SK-N-SH (cell line): ENCODE measurements at regions not wholly inside any gene's neighbourhood (a gene's known extent, or its start where the extent isn't known, plus 50 kb on each side); places are given as distances from the start of the nearest gene placed in this dataset.

Experiments used
- CTCF ChIA-PET: fragments of 300-600, 350-600 bp; formaldehyde crosslinking; extraction: SDS; loops from one replicate; lab custom pipeline; 2021; lab: Yijun Ruan, JAX
- POLR2A ChIA-PET: fragments of 350-600 bp; sonication (Branson Sonifier 250); formaldehyde crosslinking; extraction: SDS; loops from one replicate; lab custom pipeline; 2020; ENCODE audit warnings: antibody characterized with exemption, inconsistent platforms; lab: Yijun Ruan, JAX
- DNase-seq: peaks from one replicate; pipeline ENCODE4 v3.0.0; 2012
- H2AFZ ChIP-seq: fragments of 200-600 bp; sonication (generic); 2 replicates; pipeline ENCODE4 v1.8.1; 2016; ENCODE audit warnings: antibody characterized with exemption, mild to moderate bottlenecking, low read depth
- H3F3A ChIP-seq: fragments of 200-600 bp; sonication (generic); replicated peaks from 2 replicates; pipeline ENCODE3; 2016; ENCODE audit warnings: antibody characterized with exemption, mild to moderate bottlenecking; ENCODE audit not compliant: insufficient read depth
- H3K27ac ChIP-seq, 2 experiments: fragments of 200-500 bp in 1 of 2; fragments of 200-600 bp in 1 of 2; sonication (Bioruptor generic) in 1 of 2; sonication (generic), shearing (Covaris generic) in 1 of 2; 2 replicates each; pipeline versions ENCODE4 v1.5.1 to v1.6.1; 2014 to 2016; ENCODE audit warnings: low read depth in 2 of 2, inconsistent platforms in 1 of 2, low read length in 1 of 2, mild to moderate bottlenecking in 1 of 2, mixed read lengths in 1 of 2
- H3K27me3 ChIP-seq: fragments of 200-600 bp; sonication (generic), shearing (Covaris generic); 2 replicates; pipeline ENCODE4 v1.6.1; 2016; ENCODE audit warnings: mixed run types; ENCODE audit not compliant: insufficient read depth
- H3K36me3 ChIP-seq, 2 experiments: fragments of 200-500 bp in 1 of 2; fragments of 200-600 bp in 1 of 2; sonication (Bioruptor generic) in 1 of 2; sonication (generic) in 1 of 2; replicated peaks in 1 of 2; 2 replicates each; pipeline versions ENCODE3 to v1.5.1; 2014 to 2016; ENCODE audit warnings: low read length in 1 of 2, mild to moderate bottlenecking in 1 of 2; ENCODE audit not compliant: insufficient read depth in 2 of 2, control insufficient read depth in 1 of 2
- H3K4me1 ChIP-seq, 2 experiments: fragments of 200-500 bp in 1 of 2; fragments of 200-600 bp in 1 of 2; sonication (Bioruptor generic) in 1 of 2; sonication (generic), shearing (Covaris generic) in 1 of 2; 2 replicates each; pipeline versions ENCODE4 v1.5.1 to v1.6.1; 2014 to 2016; ENCODE audit warnings: low read depth in 1 of 2, low read length in 1 of 2, mixed run types in 1 of 2; ENCODE audit not compliant: insufficient read depth in 2 of 2, control insufficient read depth in 1 of 2
- H3K4me2 ChIP-seq: fragments of 200-600 bp; sonication (generic), shearing (Covaris generic); 2 replicates; pipeline ENCODE4 v1.6.1; 2017; ENCODE audit warnings: mixed run types
- H3K4me3 ChIP-seq, 2 experiments: fragments of 200-500 bp in 1 of 2; fragments of 200-600 bp in 1 of 2; sonication (Bioruptor generic) in 1 of 2; sonication (generic), shearing (Covaris generic) in 1 of 2; 2 replicates each; pipeline versions ENCODE4 v1.5.1 to v1.8.1; 2014 to 2016; ENCODE audit warnings: low read depth in 2 of 2, inconsistent platforms in 1 of 2, low read length in 1 of 2, mild to moderate bottlenecking in 1 of 2, mixed read lengths in 1 of 2, moderate library complexity in 1 of 2
- H3K79me2 ChIP-seq: fragments of 200-600 bp; sonication (generic); 2 replicates; pipeline ENCODE4 v1.8.1; 2017; ENCODE audit warnings: mild to moderate bottlenecking; ENCODE audit not compliant: insufficient read depth
- H3K9ac ChIP-seq: fragments of 200-600 bp; sonication (generic); 2 replicates; pipeline ENCODE4 v1.6.1; 2017; ENCODE audit warnings: mixed run types
- H3K9me2 ChIP-seq: fragments of 200-600 bp; sonication (generic); 2 replicates; pipeline ENCODE4 v1.6.1; 2017; ENCODE audit warnings: mixed run types
- H3K9me3 ChIP-seq: fragments of 200-600 bp; sonication (generic); 2 replicates; pipeline ENCODE4 v1.6.1; 2017; ENCODE audit warnings: mixed run types, mild to moderate bottlenecking, moderate library complexity
- H4K20me1 ChIP-seq: fragments of 200-600 bp; sonication (generic); 2 replicates; pipeline ENCODE4 v1.6.1; 2017; ENCODE audit warnings: mild to moderate bottlenecking, mixed run types; ENCODE audit not compliant: insufficient read depth
- EP300 ChIP-seq, 2 experiments: IDR thresholded peaks; 2 replicates each; pipeline versions ENCODE4 v1.4.0 to v1.6.1; 2012; ENCODE audit warnings: borderline replicate concordance in 1 of 2, low read depth in 1 of 2, low read length in 1 of 2
- EZH2phosphoT487 ChIP-seq: fragments of 200-600 bp; sonication (generic); IDR thresholded peaks from 2 replicates; pipeline ENCODE4 v1.6.1; 2017; ENCODE audit warnings: low read depth, mixed run types, mild to moderate bottlenecking, antibody characterized with exemption, moderate library complexity, borderline replicate concordance
- GABPA ChIP-seq: IDR thresholded peaks from 2 replicates; pipeline ENCODE4 v1.4.0; 2012; ENCODE audit warnings: low read depth, mild to moderate bottlenecking
- GATA2 ChIP-seq: sonication (generic); formaldehyde crosslinking; IDR thresholded peaks from 2 replicates; pipeline ENCODE4 v1.5.0; 2020; ENCODE audit warnings: mild to moderate bottlenecking, missing genetic modification reagents
- JUND ChIP-seq: IDR thresholded peaks from 2 replicates; pipeline ENCODE4 v1.4.0; 2012
- MXI1 ChIP-seq: IDR thresholded peaks from 2 replicates; pipeline ENCODE4 v1.6.1; 2012; ENCODE audit warnings: mild to moderate bottlenecking, low read depth, low read length, improper control_type of control experiment
- NFIC ChIP-seq: IDR thresholded peaks from 2 replicates; pipeline ENCODE4 v1.4.0; 2012; ENCODE audit warnings: borderline replicate concordance
- NRF1 ChIP-seq: IDR thresholded peaks from 2 replicates; pipeline ENCODE4 v1.6.1; 2012; ENCODE audit warnings: low read depth, mild to moderate bottlenecking, low read length
- POLR2AphosphoS5 ChIP-seq: IDR thresholded peaks from 2 replicates; pipeline ENCODE4 v1.6.1; 2012; ENCODE audit warnings: low read depth, low read length
- TEAD4 ChIP-seq: IDR thresholded peaks from 2 replicates; pipeline ENCODE4 v1.4.0; 2012; ENCODE audit warnings: mild to moderate bottlenecking, borderline replicate concordance; ENCODE audit not compliant: insufficient read depth
- WGBS: methylation state at CpG from one replicate; pipeline ENCODE4 v1.1.6; 2017; ENCODE audit warnings: low lambda C conversion rate; 5-methylcytosine and 5-hydroxymethylcytosine counted together
- TF ChIP-seq, protein P1 (sequence below): IDR thresholded peaks from 2 replicates; pipeline ENCODE4 v1.4.0; 2012; ENCODE audit warnings: low read depth, borderline replicate concordance
- TF ChIP-seq, protein P2 (sequence below): fragments of 200-600 bp; sonication (generic); IDR thresholded peaks from 2 replicates; pipeline ENCODE4 v1.6.1; 2017; ENCODE audit warnings: antibody characterized with exemption, mild to moderate bottlenecking, moderate library complexity
- TF ChIP-seq, protein P3 (sequence below): IDR thresholded peaks from 2 replicates; pipeline ENCODE4 v1.6.1; 2012; ENCODE audit warnings: mild to moderate bottlenecking, low read depth, low read length, moderate library complexity

DNA sequence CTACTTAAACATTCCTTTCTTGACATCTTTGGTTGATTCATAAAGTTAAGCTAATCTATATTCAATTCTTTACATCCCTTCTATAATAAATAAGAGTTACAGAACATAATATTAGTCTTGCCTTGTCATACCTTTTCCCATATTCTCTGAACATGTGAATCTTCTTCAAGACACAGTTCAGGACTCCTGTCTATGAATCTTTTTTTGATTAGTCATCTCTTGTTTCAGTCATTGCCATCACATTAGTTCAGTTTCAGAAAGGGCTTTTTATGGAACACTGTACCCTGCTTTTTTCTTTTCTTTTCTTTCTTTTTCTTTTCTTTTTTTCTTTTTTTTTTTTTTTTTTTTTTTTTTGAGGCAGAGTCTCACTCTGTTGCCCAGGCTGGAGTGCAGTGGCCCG, 181.2 kb downstream of the UBE2E3 start (continued):
- no peak for TF ChIP-seq MXI1
- TF ChIP-seq NFIC = no peak
- TF ChIP-seq, protein P1, sequence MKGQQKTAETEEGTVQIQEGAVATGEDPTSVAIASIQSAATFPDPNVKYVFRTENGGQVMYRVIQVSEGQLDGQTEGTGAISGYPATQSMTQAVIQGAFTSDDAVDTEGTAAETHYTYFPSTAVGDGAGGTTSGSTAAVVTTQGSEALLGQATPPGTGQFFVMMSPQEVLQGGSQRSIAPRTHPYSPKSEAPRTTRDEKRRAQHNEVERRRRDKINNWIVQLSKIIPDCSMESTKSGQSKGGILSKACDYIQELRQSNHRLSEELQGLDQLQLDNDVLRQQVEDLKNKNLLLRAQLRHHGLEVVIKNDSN = no peak
- TF ChIP-seq, protein P2, sequence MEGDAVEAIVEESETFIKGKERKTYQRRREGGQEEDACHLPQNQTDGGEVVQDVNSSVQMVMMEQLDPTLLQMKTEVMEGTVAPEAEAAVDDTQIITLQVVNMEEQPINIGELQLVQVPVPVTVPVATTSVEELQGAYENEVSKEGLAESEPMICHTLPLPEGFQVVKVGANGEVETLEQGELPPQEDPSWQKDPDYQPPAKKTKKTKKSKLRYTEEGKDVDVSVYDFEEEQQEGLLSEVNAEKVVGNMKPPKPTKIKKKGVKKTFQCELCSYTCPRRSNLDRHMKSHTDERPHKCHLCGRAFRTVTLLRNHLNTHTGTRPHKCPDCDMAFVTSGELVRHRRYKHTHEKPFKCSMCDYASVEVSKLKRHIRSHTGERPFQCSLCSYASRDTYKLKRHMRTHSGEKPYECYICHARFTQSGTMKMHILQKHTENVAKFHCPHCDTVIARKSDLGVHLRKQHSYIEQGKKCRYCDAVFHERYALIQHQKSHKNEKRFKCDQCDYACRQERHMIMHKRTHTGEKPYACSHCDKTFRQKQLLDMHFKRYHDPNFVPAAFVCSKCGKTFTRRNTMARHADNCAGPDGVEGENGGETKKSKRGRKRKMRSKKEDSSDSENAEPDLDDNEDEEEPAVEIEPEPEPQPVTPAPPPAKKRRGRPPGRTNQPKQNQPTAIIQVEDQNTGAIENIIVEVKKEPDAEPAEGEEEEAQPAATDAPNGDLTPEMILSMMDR = no peak
- TF ChIP-seq TEAD4 = no peak
- no peak for TF ChIP-seq NRF1
- TF ChIP-seq JUND = no peak
- no peak for TF ChIP-seq GABPA

DNA sequence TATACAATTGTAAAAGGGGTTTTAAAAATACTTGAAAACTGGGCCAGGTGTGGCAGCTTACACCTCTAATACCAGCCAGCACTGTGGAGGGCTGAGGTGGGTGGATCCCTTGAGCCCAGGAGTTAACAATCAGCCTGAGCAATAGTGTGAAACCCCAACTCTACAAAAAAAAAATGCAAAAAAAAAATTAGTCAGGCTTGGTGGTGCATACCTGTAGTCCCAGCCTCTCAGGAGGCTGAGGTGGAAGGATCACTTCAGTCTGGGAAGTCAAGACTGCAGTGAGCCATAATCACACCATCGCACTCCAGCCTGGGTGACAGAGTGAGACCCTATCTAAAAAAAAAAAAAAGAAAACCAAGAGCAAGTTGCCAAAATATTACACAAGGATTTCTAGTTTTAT, 182.7 kb downstream of the UBE2E3 start:
- Histone ChIP-seq H3F3A (no peaks in the 10 kb centered on the region), H3K79me2 (no peaks in the 10 kb centered on the region), H3K36me3 (no peaks in the 10 kb centered on the region), H3K9ac (no peak overlapping the region), H3K27me3 (no peaks in the 10 kb centered on the region), H3K4me1 (no peaks in the 10 kb centered on the region), H3K4me3 (no peak overlapping the region), H3K27ac (no peak overlapping the region), H2AFZ (no peak overlapping the region), H3K9me2 (no peaks in the 10 kb centered on the region), H3K9me3 (no peaks in the 10 kb centered on the region), H3K4me2 (no peak overlapping the region), H4K20me1 (no peaks in the 10 kb centered on the region)
- POLR2A ChIA-PET = no interaction called here
- CTCF ChIA-PET = no interaction called here
- no peak for DNase-seq
- TF ChIP-seq EZH2phosphoT487 (no peak), POLR2AphosphoS5 (no peak), EP300 (IDR thresholded peaks at IDR 0.05; ENCODE audit: borderline replicate concordance in 1 of 2, low read depth in 1 of 2, low read length in 1 of 2) (no peak), GATA2 (CRISPR knock-in tag) (no peak), GABPA (no peak), JUND (no peak)
- TF ChIP-seq, protein P1 = no peak
- TF ChIP-seq, protein P3, sequence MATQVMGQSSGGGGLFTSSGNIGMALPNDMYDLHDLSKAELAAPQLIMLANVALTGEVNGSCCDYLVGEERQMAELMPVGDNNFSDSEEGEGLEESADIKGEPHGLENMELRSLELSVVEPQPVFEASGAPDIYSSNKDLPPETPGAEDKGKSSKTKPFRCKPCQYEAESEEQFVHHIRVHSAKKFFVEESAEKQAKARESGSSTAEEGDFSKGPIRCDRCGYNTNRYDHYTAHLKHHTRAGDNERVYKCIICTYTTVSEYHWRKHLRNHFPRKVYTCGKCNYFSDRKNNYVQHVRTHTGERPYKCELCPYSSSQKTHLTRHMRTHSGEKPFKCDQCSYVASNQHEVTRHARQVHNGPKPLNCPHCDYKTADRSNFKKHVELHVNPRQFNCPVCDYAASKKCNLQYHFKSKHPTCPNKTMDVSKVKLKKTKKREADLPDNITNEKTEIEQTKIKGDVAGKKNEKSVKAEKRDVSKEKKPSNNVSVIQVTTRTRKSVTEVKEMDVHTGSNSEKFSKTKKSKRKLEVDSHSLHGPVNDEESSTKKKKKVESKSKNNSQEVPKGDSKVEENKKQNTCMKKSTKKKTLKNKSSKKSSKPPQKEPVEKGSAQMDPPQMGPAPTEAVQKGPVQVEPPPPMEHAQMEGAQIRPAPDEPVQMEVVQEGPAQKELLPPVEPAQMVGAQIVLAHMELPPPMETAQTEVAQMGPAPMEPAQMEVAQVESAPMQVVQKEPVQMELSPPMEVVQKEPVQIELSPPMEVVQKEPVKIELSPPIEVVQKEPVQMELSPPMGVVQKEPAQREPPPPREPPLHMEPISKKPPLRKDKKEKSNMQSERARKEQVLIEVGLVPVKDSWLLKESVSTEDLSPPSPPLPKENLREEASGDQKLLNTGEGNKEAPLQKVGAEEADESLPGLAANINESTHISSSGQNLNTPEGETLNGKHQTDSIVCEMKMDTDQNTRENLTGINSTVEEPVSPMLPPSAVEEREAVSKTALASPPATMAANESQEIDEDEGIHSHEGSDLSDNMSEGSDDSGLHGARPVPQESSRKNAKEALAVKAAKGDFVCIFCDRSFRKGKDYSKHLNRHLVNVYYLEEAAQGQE = no peak
- 95% methylated on average over 1 of the region's 1 CpG for WGBS
